ENCODE measurements at regions not wholly inside any gene's neighbourhood (a gene's known extent, or its start where the extent isn't known, plus 50 kb on each side); places are given as distances from the start of the nearest gene placed in this dataset.

- Histone ChIP-seq H3K27me3 (ENCODE audit: insufficient read depth, low read length, poor library complexity, severe bottlenecking) (no peaks in the 10 kb centered on the region), H3K36me3 (ENCODE audit: insufficient read depth, low read length) (no peaks in the 10 kb centered on the region), H3K4me1 (ENCODE audit: insufficient read depth, low read length, poor library complexity, severe bottlenecking) (no peaks in the 10 kb centered on the region), H3K9ac (ENCODE audit: low read depth, low read length, poor library complexity, severe bottlenecking) (no peak overlapping the region), H3K9me2 (replicated peaks; ENCODE audit: low read depth, low read length) (no peaks in the 10 kb centered on the region), H3F3A (ENCODE audit: low read depth) (no peaks in the 10 kb centered on the region), H3K79me2 (ENCODE audit: insufficient read depth, low read length) (no peaks in the 10 kb centered on the region), H3K4me2 (ENCODE audit: low read depth, low read length, poor library complexity, severe bottlenecking) (no peak overlapping the region), H3K9me3 (ENCODE audit: insufficient read depth, low read depth, low read length) (peaks cover 2% of the 10 kb centered on the region; the same call in 1 of the 2 replicates), H3K4me3 (ENCODE audit: low read length, poor library complexity, severe bottlenecking) (no peak overlapping the region), H2AFZ (ENCODE audit: low read length) (no peak overlapping the region), H4K20me1 (ENCODE audit: insufficient read depth, low read length, poor library complexity, severe bottlenecking) (no peaks in the 10 kb centered on the region)
- TF ChIP-seq CTCF (conservative IDR thresholded peaks at IDR 0.05; ENCODE audit: low read length) (no peak), EZH2phosphoT487 (IDR thresholded peaks at IDR 0.05; ENCODE audit: borderline replicate concordance) (no peak)
These were observed 112.5 kb downstream of the ASB7 start for GRCh38 chr15:100714749-100715342.

- no peaks in the 10 kb centered on the region for H3K9me2 ChIP-seq (replicated peaks; ENCODE audit: low read depth, low read length)
- H3F3A ChIP-seq (ENCODE audit: low read depth): no peaks in the 10 kb centered on the region
- no peak overlapping the region for H3K4me2 ChIP-seq (ENCODE audit: low read depth, low read length, poor library complexity, severe bottlenecking)
- no peaks in the 10 kb centered on the region for H3K36me3 ChIP-seq (ENCODE audit: insufficient read depth, low read length)
- no peak for TF ChIP-seq EZH2phosphoT487 (IDR thresholded peaks at IDR 0.05; ENCODE audit: borderline replicate concordance)
- no peak for TF ChIP-seq CTCF (conservative IDR thresholded peaks at IDR 0.05; ENCODE audit: low read length)
- no peak overlapping the region for H2AFZ ChIP-seq (ENCODE audit: low read length)
- no peaks in the 10 kb centered on the region for H4K20me1 ChIP-seq (ENCODE audit: insufficient read depth, low read length, poor library complexity, severe bottlenecking)
- H3K9ac ChIP-seq (ENCODE audit: low read depth, low read length, poor library complexity, severe bottlenecking): no peak overlapping the region
- no peaks in the 10 kb centered on the region for H3K27me3 ChIP-seq (ENCODE audit: insufficient read depth, low read length, poor library complexity, severe bottlenecking)
- no peak overlapping the region for H3K4me3 ChIP-seq (ENCODE audit: low read length, poor library complexity, severe bottlenecking)
- H3K4me1 ChIP-seq (ENCODE audit: insufficient read depth, low read length, poor library complexity, severe bottlenecking): no peaks in the 10 kb centered on the region
- H3K9me3 ChIP-seq (ENCODE audit: insufficient read depth, low read depth, low read length): no peaks in the 10 kb centered on the region
- H3K79me2 ChIP-seq (ENCODE audit: insufficient read depth, low read length): no peaks in the 10 kb centered on the region
These were observed 113.4 kb downstream of the ASB7 start for GRCh38 chr15:100715571-100716455.

- Histone ChIP-seq H3K9ac (ENCODE audit: low read depth, low read length, poor library complexity, severe bottlenecking) (no peak overlapping the region), H3K4me3 (ENCODE audit: low read length, poor library complexity, severe bottlenecking) (no peak overlapping the region), H3K4me1 (ENCODE audit: insufficient read depth, low read length, poor library complexity, severe bottlenecking) (no peaks in the 10 kb centered on the region), H3F3A (ENCODE audit: low read depth) (no peaks in the 10 kb centered on the region), H3K36me3 (ENCODE audit: insufficient read depth, low read length) (no peaks in the 10 kb centered on the region), H3K27me3 (ENCODE audit: insufficient read depth, low read length, poor library complexity, severe bottlenecking) (no peaks in the 10 kb centered on the region), H3K9me3 (ENCODE audit: insufficient read depth, low read depth, low read length) (no peaks in the 10 kb centered on the region), H3K4me2 (ENCODE audit: low read depth, low read length, poor library complexity, severe bottlenecking) (no peak overlapping the region), H2AFZ (ENCODE audit: low read length) (no peak overlapping the region), H3K9me2 (replicated peaks; ENCODE audit: low read depth, low read length) (no peaks in the 10 kb centered on the region), H3K79me2 (ENCODE audit: insufficient read depth, low read length) (no peaks in the 10 kb centered on the region), H4K20me1 (ENCODE audit: insufficient read depth, low read length, poor library complexity, severe bottlenecking) (no peaks in the 10 kb centered on the region)
- no peak for TF ChIP-seq CTCF (conservative IDR thresholded peaks at IDR 0.05; ENCODE audit: low read length)
- no peak for TF ChIP-seq EZH2phosphoT487 (IDR thresholded peaks at IDR 0.05; ENCODE audit: borderline replicate concordance)
These were observed 114.2 kb downstream of the ASB7 start for GRCh38 chr15:100716456-100717085.
